Activated T-helper 1 cell treated with anti-CD3 and anti-CD28 coated beads, Interleukin-12 subunit alpha, Interleukin-12 subunit beta, Interleukin-2, Interleukin-4 antibody, amounts not matched to agents 30 ng/mL and 10 ng/mL and 1 ng/mL, durations not matched to agents 14 hours and 24 hours and 36 hours (primary cell): ENCODE measurements at regions not wholly inside any gene's neighbourhood (a gene's known extent, or its start where the extent isn't known, plus 50 kb on each side); places are given as distances from the start of the nearest gene placed in this dataset.
"Not testable (repeated sequence)": the region's sequence is repeated elsewhere in the genome, so short reads cannot be mapped to it uniquely, and the experiment has no call there.

ENCODE experiments used
- DNase-seq: peaks from one replicate; pipeline ENCODE4 v3.0.0; 2021; ENCODE audit warnings: low spot score
- H3K27ac Mint-ChIP-seq: one replicate; pipeline ENCODE4 v1.8.0; 2021; ENCODE audit warnings: mild to moderate bottlenecking, mixed read lengths
- H3K27me3 Mint-ChIP-seq: one replicate; pipeline ENCODE4 v1.8.0; 2022; ENCODE audit warnings: mild to moderate bottlenecking, moderate library complexity, mixed read lengths; ENCODE audit not compliant: insufficient read depth
- H3K36me3 Mint-ChIP-seq: one replicate; pipeline ENCODE4 v1.8.0; 2021; ENCODE audit warnings: low read depth, mixed read lengths
- H3K4me1 Mint-ChIP-seq: one replicate; pipeline ENCODE4 v1.8.0; 2021; ENCODE audit warnings: low read depth, mixed read lengths
- H3K4me3 Mint-ChIP-seq: one replicate; pipeline ENCODE4 v1.8.0; 2021; ENCODE audit warnings: mild to moderate bottlenecking, moderate library complexity, mixed read lengths
- H3K9me3 Mint-ChIP-seq: one replicate; pipeline ENCODE4 v1.8.0; 2021; ENCODE audit warnings: mixed read lengths
- intact Hi-C: fragments of 100-400 bp; cut with micrococcal nuclease; formaldehyde crosslinking; loops from one replicate; pipeline ENCODE4 v1.15.1; 2024

DNA sequence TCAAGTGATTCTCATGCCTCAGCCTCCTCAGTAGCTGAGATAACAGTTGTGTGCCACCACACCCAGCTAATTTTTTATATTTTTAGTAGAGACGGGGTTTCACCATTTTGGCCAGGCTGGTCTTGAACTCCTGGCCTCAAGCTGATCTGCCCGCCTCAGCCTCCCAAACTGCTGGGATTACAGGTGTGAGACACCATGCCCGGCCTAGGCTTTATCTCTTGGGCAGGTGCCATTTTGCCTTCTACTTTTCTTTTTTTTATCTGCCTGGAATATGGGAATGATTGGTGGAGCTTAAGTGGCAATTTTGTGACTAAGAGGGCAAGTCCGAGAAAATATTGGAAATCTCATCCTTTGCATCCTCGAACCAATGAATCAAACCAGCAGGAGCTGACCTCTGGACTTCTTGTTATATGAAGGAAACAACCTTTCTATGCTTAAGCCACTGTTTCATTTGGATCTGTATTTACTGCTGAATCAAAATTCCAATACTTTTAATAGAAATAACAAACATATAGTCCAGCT lies 128.9 kb upstream of the ZNF217 start:
- H3K4me1 Mint-ChIP-seq = peaks cover 29% of the 10 kb centered on the region
- no peaks in the 10 kb centered on the region for H3K27me3 Mint-ChIP-seq
- H3K36me3 Mint-ChIP-seq = peaks cover 4% of the 10 kb centered on the region
- peaks cover 4% of the 10 kb centered on the region for H3K9me3 Mint-ChIP-seq
- intact Hi-C loops = no loop called here
- DNase-seq = no peak
- H3K27ac Mint-ChIP-seq = peak overlapping the region; percentile 87
- no peak overlapping the region for H3K4me3 Mint-ChIP-seq

DNA sequence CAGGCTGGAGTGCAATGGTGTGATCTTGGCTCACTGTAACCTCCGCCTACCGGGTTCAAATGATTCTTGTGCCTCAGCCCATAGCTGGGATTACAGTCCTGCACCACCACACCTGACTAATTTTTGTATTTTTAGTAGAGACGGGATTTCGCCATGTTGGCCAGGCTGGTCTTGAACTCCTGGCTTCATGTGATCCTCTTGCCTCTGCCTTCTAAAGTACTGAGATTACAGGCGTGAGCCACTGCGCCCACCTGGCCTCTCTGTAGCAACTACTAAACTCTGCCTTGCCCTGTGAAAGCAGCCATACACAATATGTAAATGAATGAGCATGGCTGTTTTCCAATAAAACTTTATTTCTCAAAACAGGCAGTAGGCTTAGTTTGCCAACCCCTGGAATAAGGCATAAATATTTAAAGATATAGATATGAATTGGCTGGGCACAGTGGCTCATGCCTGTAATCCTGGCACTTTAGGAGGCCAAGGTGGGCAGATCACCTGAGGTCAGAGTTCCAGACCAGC lies 127.9 kb upstream of the ZNF217 start:
- H3K4me3 Mint-ChIP-seq, H3K27me3 Mint-ChIP-seq, H3K9me3 Mint-ChIP-seq, H3K36me3 Mint-ChIP-seq, DNase-seq: not testable (repeated sequence)
- peaks cover 29% of the 10 kb centered on the region for H3K4me1 Mint-ChIP-seq
- H3K27ac Mint-ChIP-seq = peak overlapping the region; percentile 19
- intact Hi-C loops = loop anchor here (1.0 to 2.0 kb wide), 2 partner anchors 13 to 19 kb away; no protein-coding TSS in a partner anchor

DNA sequence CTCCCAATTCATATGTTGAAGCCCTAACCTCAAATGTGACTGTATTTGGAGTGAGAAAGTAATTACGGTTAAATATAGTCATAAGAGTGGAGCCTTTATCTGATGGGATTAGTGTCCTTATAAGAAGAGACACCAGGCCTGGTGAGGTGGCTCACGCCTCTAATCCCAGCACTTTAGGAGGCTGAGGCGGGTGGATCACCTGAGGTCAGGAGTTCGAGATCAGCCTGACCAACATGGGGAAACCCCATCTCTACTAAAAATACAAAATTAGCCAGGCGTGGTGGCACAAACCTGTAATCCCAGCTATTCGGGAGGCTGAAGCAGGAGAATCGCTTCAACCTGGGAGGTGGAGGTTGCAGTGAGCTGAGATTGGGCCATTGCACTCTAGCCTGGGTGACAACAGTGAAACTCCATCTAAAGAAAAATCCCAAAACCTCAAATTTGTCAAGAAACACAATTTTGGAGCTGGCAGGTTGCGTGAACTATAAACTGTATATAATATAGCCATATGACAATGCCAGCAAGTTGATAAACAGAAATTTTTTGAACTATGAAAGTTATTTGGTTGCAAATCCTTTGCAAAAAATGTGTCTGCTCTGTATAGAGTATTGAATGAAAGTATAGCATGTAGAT lies 125.6 kb upstream of the ZNF217 start:
- H3K4me3 Mint-ChIP-seq, H3K27ac Mint-ChIP-seq, intact Hi-C loops, DNase-seq, H3K9me3 Mint-ChIP-seq, H3K36me3 Mint-ChIP-seq, H3K27me3 Mint-ChIP-seq: not testable (repeated sequence)
- H3K4me1 Mint-ChIP-seq = peaks cover 33% of the 10 kb centered on the region

DNA sequence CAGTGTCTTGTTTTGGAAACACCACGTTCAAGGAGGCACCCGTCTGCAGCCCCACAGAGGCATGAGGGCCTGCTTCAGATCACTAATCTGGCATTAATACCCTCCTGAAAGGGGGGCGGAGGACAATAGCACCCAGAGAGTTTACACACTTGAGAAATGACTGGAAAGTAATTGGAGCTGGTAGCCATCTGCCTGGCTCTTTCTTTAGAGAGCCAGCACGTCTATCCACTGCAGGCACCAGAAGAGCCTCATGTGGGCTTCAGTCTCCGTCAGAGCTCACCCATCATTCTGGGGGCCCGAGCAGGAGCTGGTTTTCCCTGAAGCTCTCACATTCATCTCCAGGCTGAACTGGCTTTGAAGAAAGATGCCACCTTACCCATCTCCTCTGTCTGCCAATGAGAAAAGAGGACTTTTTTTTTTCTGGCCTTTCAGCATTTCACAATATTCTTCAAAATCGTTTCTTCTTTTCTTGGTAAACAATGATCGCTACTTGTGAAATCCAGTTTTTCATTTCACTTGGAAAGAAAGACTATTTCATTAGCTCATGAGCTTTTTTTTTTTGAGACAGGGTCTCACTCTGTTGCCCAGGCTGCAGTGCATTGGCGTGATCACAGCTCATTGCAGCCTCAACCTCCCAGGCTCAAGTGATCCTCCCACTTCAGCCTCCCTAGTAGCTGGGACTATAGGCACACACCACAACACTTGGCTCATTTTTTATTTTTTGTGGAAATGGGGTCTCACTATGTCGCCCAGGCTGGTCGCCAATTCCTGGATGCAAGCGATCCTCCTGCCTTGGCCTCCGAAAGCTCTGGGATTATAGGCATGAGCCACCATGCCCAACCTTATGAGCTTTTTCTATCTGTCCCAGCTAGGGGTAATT lies 124.7 kb upstream of the ZNF217 start:
- H3K27ac Mint-ChIP-seq = no peak overlapping the region
- DNase-seq = no peak
- peaks cover 27% of the 10 kb centered on the region for H3K4me1 Mint-ChIP-seq
- H3K9me3 Mint-ChIP-seq = peaks cover 4% of the 10 kb centered on the region
- H3K36me3 Mint-ChIP-seq = peaks cover 4% of the 10 kb centered on the region
- no peaks in the 10 kb centered on the region for H3K27me3 Mint-ChIP-seq
- intact Hi-C loops = no loop called here
- H3K4me3 Mint-ChIP-seq = no peak overlapping the region

DNA sequence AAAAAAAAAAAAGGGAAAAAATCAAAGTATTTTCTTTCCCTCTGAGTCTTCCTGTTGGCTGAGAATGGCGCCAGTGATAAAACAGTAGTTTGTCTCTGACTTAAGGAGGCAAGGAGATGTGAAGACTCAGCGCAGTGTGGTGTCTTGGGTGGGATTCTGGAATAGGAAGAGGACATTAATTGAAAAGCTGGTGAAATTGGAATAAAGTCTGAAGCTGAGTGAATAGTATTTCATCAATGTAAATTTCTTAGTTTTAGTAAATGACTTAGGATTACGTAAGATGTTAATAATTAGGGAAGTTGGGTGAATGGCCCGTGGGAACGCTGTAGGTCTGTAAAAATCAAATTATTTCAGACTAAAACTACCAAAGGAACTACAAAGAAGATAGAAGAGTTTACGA lies 122.8 kb upstream of the ZNF217 start:
- peaks cover 4% of the 10 kb centered on the region for H3K36me3 Mint-ChIP-seq
- H3K4me3 Mint-ChIP-seq = no peak overlapping the region
- intact Hi-C loops = no loop called here
- H3K9me3 Mint-ChIP-seq = peaks cover 4% of the 10 kb centered on the region
- DNase-seq = no peak
- H3K27me3 Mint-ChIP-seq = no peaks in the 10 kb centered on the region
- H3K4me1 Mint-ChIP-seq = peaks cover 12% of the 10 kb centered on the region
- H3K27ac Mint-ChIP-seq = no peak overlapping the region

DNA sequence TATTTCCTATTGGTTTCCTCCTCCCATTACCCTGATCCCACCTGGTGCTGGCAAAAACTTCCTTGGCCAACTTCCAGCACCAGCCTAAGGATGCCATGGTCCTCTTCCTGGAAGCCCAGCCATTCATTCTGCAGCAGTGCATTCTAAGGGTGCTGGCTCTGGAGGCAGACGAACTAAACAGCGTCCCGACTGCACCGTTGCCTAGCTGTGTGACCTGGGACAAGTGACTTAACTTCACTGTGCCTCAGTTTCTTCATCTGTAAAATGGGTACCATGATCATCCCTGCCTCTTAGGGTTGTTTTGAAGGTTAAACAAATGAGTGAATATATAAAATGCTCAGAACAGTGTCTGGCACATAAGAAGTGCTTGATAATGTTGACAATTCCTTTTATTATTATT lies 120.9 kb upstream of the ZNF217 start:
- Mint-ChIP-seq H3K36me3 (no peaks in the 10 kb centered on the region), H3K9me3 (no peaks in the 10 kb centered on the region), H3K27ac (no peak overlapping the region), H3K4me1 (peaks cover 5% of the 10 kb centered on the region), H3K27me3 (no peaks in the 10 kb centered on the region), H3K4me3 (no peak overlapping the region)
- DNase-seq = no peak
- intact Hi-C loops = no loop called here

DNA sequence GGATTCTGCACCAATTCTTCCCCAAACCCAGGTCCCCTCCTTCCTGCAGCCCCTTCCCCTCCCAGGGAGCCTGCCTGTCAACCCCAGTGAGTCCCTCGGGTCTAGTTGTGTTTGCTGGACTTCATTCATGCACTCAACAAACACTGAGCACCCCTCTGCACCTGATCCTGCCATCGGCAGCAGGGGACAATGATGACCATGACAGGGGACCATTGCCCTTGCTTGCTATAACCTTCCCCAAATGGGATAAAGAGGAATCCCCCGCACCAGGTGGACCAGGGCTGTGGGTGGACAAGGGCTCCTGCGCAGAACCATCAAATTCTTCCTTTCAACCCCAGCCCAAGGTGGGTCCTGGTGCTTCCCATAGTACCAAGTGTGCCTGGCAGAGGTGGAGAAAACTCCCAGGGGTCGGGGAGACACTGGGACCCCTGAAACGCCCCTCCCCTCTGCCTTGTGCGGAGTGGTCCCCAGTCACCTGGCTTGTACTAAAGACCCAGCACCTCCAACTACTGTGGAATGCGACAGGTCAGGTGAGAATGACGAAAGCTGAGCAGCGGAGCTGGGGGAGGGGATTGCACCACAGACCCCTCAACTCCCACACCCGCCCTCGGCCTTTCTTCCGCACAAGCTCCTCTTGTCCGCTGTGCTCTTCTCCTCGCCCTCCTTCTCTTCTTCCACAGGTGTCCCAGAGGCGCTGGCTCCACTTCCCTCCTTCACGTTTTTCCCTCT lies 119.9 kb upstream of the ZNF217 start:
- intact Hi-C loops = no loop called here
- no peaks in the 10 kb centered on the region for H3K36me3 Mint-ChIP-seq
- H3K27ac Mint-ChIP-seq = no peak overlapping the region
- no peaks in the 10 kb centered on the region for H3K27me3 Mint-ChIP-seq
- peaks cover 16% of the 10 kb centered on the region for H3K4me1 Mint-ChIP-seq
- no peak overlapping the region for H3K4me3 Mint-ChIP-seq
- DNase-seq = no peak
- no peaks in the 10 kb centered on the region for H3K9me3 Mint-ChIP-seq

DNA sequence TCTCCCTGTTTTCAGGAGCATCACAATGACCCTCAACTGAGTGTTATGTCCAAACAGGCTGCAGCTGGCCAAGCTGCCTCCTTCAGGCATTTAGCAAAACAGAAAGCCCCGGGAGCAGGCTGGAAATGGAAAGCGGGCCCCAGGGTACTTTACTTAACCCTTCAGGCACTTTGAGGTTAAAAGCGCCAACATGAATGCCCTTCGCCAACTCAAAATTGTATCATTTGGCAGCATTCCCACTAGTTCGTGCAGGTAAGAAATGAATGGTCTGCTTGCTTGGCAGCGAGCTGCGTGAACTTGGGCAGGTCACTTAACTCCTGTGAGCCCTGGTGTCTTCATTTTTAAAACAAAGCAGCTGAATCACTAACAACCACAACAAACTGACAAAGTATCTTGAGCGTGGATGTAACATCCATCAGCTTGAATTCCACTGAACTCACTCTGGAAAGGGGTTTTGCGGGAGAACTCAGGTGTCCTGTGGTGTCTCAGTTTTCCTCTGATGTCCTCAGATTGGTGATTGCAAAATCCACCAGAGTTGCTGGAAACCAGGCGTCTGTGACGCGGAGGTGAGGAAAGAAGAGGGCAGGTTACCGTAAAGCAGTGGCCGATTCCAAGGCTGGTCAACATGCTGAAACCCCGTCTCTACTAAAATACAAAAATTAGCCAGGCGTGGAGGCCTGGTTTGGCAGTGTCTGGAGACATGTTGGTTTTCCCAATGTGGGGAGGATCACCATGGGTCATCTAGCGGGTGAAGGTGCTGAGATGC lies 118.8 kb upstream of the ZNF217 start:
- Mint-ChIP-seq H3K27me3 (no peaks in the 10 kb centered on the region), H3K9me3 (no peaks in the 10 kb centered on the region), H3K27ac (no peak overlapping the region), H3K36me3 (no peaks in the 10 kb centered on the region), H3K4me3 (no peak overlapping the region), H3K4me1 (peaks cover 26% of the 10 kb centered on the region)
- intact Hi-C loops = no loop called here
- DNase-seq = no peak

DNA sequence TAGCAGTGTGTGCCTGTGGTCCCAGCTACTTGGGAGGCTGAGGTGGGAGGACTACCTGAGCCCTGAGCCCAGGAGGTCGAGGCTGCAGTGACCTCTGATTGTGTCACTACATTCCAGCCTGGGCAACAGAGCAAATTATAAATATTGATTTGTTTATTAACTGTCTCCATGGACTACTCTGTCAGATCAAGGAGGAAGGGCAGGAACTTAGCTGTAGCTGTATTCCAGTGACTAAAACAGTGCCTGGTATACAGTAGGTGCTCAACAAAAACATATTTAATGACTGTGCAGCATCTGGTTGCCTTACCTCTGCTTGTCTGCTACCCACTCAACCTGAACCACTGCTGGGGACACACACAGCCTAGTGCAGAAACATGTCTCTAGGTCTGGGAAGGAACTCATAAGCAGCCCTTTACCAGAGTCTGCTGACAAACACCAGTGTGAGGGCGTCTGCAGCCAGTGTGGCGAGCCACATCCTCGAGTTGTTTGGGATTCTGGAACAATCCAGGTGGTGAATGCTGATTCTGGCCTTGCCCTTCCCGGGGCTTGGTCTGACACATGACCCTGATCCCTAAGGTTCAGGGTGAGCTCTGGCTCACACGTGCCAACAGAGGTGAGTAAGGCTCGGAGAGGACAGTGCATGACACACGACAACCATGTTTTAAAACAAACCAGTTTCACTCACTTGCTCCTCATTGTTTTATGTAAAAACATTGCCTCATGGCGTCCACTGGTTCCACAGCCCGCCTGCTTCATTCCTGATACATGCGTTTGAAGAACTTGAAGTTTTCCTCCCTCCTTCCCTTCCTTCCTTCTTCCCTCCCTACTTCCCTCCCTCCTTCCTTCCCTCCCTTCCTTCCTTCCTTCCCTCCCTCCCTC lies 117.9 kb upstream of the ZNF217 start:
- no peaks in the 10 kb centered on the region for H3K36me3 Mint-ChIP-seq
- intact Hi-C loops = no loop called here
- H3K4me3 Mint-ChIP-seq = no peak overlapping the region
- DNase-seq = no peak
- no peaks in the 10 kb centered on the region for H3K9me3 Mint-ChIP-seq
- H3K27me3 Mint-ChIP-seq = no peaks in the 10 kb centered on the region
- H3K27ac Mint-ChIP-seq = peak overlapping the region; percentile 40
- H3K4me1 Mint-ChIP-seq = peaks cover 35% of the 10 kb centered on the region

DNA sequence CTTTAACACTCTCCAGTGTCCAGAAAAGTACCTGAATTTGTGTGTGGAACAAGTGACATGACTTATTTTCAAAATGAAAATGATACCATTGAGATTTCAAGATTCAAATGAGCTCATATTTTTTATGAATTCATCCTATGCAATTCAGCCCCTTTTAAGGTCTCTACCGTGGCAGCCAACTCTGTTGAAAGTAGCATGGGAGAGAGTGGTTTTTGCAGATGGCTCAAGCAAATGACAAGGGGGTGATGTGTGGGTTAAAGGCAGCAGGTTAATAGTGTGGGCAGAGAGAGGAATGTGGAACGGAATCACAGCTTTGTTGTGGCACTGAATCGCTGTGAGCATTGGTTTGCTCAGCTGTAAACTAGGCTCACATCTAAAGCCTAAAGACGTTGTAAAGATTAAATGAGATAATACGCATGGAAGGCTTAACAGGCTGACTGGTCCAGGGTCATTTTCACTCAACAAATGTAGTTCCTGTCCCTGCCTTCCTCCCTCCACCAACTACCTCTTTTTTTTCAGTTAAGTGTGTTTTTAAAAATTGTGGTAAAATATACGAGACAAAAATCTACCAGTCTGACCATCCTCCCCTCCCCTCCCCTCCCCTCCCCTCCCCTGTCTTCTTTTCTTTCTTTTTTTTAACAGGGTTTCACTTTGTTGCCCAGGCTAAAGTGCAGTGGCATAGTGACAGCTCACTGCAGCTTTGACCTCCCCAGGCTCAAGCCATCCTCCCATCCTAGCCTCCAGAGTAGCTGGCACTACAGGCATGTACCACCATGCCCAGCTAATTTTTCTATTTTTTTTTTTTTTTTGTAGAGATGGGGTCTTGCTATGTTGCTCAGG lies 114.7 kb upstream of the ZNF217 start:
- Mint-ChIP-seq H3K36me3 (no peaks in the 10 kb centered on the region), H3K4me3 (peak overlapping the region; percentile 61), H3K27ac (peak overlapping the region; percentile 98), H3K4me1 (peaks cover 39% of the 10 kb centered on the region), H3K27me3 (no peaks in the 10 kb centered on the region), H3K9me3 (no peaks in the 10 kb centered on the region)
- intact Hi-C loops = loop anchor here (1.0 to 5.0 kb wide), 15 partner anchors 13 to 631 kb away; no protein-coding TSS in a partner anchor
- peak; percentile 26 for DNase-seq
